ENCODE measurements at regions not wholly inside any gene's neighbourhood (a gene's known extent, or its start where the extent isn't known, plus 50 kb on each side); places are given as distances from the start of the nearest gene placed in this dataset.

DNA sequence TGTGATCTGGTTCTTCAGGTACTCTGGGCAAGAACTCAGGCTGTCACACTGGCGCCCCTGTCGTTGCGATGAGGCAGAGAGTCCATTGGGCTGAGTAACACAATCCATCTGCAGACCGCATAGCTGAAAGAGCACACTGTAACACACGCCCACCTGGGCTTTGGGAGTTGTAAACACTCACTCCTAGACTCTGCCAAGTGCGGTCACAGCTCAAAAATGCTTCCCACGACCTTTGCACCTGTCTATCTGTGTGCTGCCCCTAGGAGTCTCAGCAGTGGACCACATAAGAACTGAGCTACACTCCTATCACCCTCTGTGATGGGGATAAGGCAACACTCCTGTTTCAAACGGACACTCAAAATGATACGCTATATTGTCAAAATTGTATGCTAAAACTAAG is 2028.3 kb downstream of the PCDH7 start:
- Histone ChIP-seq H3K9me2 (ENCODE audit: insufficient read depth) (no peaks in the 10 kb centered on the region), H3K27ac (no peak overlapping the region), H3K27me3 (replicated peaks; ENCODE audit: insufficient read depth) (no peaks in the 10 kb centered on the region), H3K36me3 (ENCODE audit: low read depth) (no peaks in the 10 kb centered on the region), H3K9ac (no peak overlapping the region), H2AFZ (no peak overlapping the region), H3K4me2 (ENCODE audit: unreplicated experiment) (no peak overlapping the region), H4K20me1 (ENCODE audit: insufficient read depth) (no peaks in the 10 kb centered on the region), H3K4me3 (no peak overlapping the region), H3F3A (ENCODE audit: insufficient read depth) (no peaks in the 10 kb centered on the region), H3K79me2 (ENCODE audit: insufficient read depth) (no peaks in the 10 kb centered on the region), H3K4me1 (ENCODE audit: insufficient read depth) (no peaks in the 10 kb centered on the region), H3K9me3 (ENCODE audit: low read depth) (no peaks in the 10 kb centered on the region)
- no peak for DNase-seq
- 46 to 50% methylated on average over 9 of the region's 9 CpGs for WGBS, 2 experiments (ENCODE audit: low coverage in 1 of 2, low lambda C conversion rate in 2 of 2, missing lambda C conversion rate in 2 of 2)
- no peak for TF ChIP-seq EZH2 (IDR thresholded peaks at IDR 0.05; ENCODE audit: insufficient read depth, poor library complexity, severe bottlenecking)
- TF ChIP-seq EZH2phosphoT487 (IDR thresholded peaks at IDR 0.05; ENCODE audit: insufficient read depth, low read depth) = no peak
- in situ Hi-C loops (cut with MboI) = no loop called here

- no peak overlapping the region for H3K27ac ChIP-seq
- TF ChIP-seq EZH2phosphoT487 (IDR thresholded peaks at IDR 0.05; ENCODE audit: insufficient read depth, low read depth) (no peak), EZH2 (IDR thresholded peaks at IDR 0.05; ENCODE audit: insufficient read depth, poor library complexity, severe bottlenecking) (no peak)
- no peaks in the 10 kb centered on the region for H3K4me1 ChIP-seq (ENCODE audit: insufficient read depth)
- H3K9ac ChIP-seq = no peak overlapping the region
- WGBS, 2 experiments (ENCODE audit: low coverage in 1 of 2, low lambda C conversion rate in 2 of 2, missing lambda C conversion rate in 2 of 2) = 32 to 36% methylated on average over 4 of the region's 4 CpGs
- H3K4me2 ChIP-seq (ENCODE audit: unreplicated experiment) = no peak overlapping the region
- DNase-seq = no peak
- H3K27me3 ChIP-seq (replicated peaks; ENCODE audit: insufficient read depth) = no peaks in the 10 kb centered on the region
- in situ Hi-C loops (cut with MboI) = no loop called here
- no peak overlapping the region for H2AFZ ChIP-seq
- H3K9me2 ChIP-seq (ENCODE audit: insufficient read depth) = no peaks in the 10 kb centered on the region
- no peaks in the 10 kb centered on the region for H4K20me1 ChIP-seq (ENCODE audit: insufficient read depth)
- H3K4me3 ChIP-seq = no peak overlapping the region
- no peaks in the 10 kb centered on the region for H3K79me2 ChIP-seq (ENCODE audit: insufficient read depth)
- H3F3A ChIP-seq (ENCODE audit: insufficient read depth) = no peaks in the 10 kb centered on the region
- no peaks in the 10 kb centered on the region for H3K9me3 ChIP-seq (ENCODE audit: low read depth)
- no peaks in the 10 kb centered on the region for H3K36me3 ChIP-seq (ENCODE audit: low read depth)
Observed at GRCh38 chr4:32752962-32753361, 2032.8 kb downstream of the PCDH7 start.

DNA sequence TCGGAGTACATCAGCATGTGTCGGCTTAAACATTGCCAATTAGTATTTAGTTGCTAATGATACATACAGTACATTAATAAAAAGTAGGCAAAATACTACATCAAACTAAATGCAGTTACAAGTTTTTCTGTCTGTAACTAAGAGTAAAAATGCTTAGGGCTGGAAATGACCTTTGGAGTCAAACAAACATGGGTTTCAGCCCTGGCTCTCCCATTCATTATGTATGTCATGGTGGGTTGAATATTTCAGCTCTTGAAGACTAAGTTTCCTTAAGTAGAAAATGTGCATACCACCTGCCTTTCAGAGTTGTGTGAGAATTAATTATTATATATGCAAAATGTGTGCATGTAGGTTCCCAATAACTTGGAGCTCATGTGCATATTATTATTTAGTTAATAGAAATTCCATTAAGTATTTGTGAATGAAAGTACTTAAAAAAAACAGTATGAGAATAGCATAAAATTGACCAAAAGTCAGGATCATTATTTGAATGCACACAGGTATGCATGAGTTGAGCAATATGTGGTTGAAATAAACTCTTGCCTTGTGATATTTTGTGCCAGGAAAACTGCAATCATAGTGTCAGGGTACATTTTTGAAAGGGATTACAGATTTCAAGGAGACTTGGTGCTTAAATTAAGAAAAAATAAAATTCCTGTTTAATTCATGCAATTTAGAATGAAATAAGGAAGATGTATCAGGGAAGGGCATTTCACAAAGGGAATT is 2048.7 kb downstream of the PCDH7 start:
- H3K36me3 ChIP-seq (ENCODE audit: low read depth) = no peaks in the 10 kb centered on the region
- H3K9me3 ChIP-seq (ENCODE audit: low read depth) = no peaks in the 10 kb centered on the region
- H3K9me2 ChIP-seq (ENCODE audit: insufficient read depth) = no peaks in the 10 kb centered on the region
- TF ChIP-seq EZH2phosphoT487 (IDR thresholded peaks at IDR 0.05; ENCODE audit: insufficient read depth, low read depth) (no peak), EZH2 (IDR thresholded peaks at IDR 0.05; ENCODE audit: insufficient read depth, poor library complexity, severe bottlenecking) (no peak)
- no peak overlapping the region for H3K9ac ChIP-seq
- 45 to 59% methylated on average over 2 of the region's 2 CpGs for WGBS, 2 experiments (ENCODE audit: low coverage in 1 of 2, low lambda C conversion rate in 2 of 2, missing lambda C conversion rate in 2 of 2)
- H2AFZ ChIP-seq = no peak overlapping the region
- no peaks in the 10 kb centered on the region for H3K79me2 ChIP-seq (ENCODE audit: insufficient read depth)
- H4K20me1 ChIP-seq (ENCODE audit: insufficient read depth) = no peaks in the 10 kb centered on the region
- no peak for DNase-seq
- in situ Hi-C loops (cut with MboI) = no loop called here
- H3F3A ChIP-seq (ENCODE audit: insufficient read depth) = no peaks in the 10 kb centered on the region
- H3K27ac ChIP-seq = no peak overlapping the region
- no peak overlapping the region for H3K4me3 ChIP-seq
- no peaks in the 10 kb centered on the region for H3K4me1 ChIP-seq (ENCODE audit: insufficient read depth)
- no peak overlapping the region for H3K4me2 ChIP-seq (ENCODE audit: unreplicated experiment)
- no peaks in the 10 kb centered on the region for H3K27me3 ChIP-seq (replicated peaks; ENCODE audit: insufficient read depth)

DNA sequence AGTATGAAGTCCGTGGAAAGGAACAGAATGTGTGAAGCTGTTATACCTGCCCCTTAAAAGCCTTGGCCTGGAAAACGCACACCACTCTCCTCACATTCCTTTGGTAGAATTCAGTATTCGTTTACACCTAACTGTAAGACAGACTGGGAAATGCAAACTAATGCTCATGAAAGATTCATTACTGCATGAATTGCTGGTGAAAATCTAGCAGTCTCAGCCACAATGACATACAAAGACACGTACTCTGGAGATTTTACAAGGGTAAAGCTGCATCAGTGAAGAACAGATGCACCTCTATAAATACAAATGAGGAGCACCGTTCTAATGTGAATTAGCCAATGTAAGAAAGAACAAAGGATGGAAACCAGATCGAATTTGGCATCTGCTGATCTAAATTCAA is 2051.3 kb downstream of the PCDH7 start:
- Histone ChIP-seq H3K9me3 (ENCODE audit: low read depth) (no peaks in the 10 kb centered on the region), H3K27me3 (replicated peaks; ENCODE audit: insufficient read depth) (no peaks in the 10 kb centered on the region), H3K4me1 (ENCODE audit: insufficient read depth) (no peaks in the 10 kb centered on the region), H3K36me3 (ENCODE audit: low read depth) (no peaks in the 10 kb centered on the region), H3K79me2 (ENCODE audit: insufficient read depth) (no peaks in the 10 kb centered on the region), H3K27ac (no peak overlapping the region), H4K20me1 (ENCODE audit: insufficient read depth) (no peaks in the 10 kb centered on the region), H2AFZ (no peak overlapping the region), H3K9ac (no peak overlapping the region), H3F3A (ENCODE audit: insufficient read depth) (no peaks in the 10 kb centered on the region), H3K4me3 (no peak overlapping the region), H3K4me2 (ENCODE audit: unreplicated experiment) (no peak overlapping the region), H3K9me2 (ENCODE audit: insufficient read depth) (no peaks in the 10 kb centered on the region)
- TF ChIP-seq EZH2 (IDR thresholded peaks at IDR 0.05; ENCODE audit: insufficient read depth, poor library complexity, severe bottlenecking) = no peak
- DNase-seq = no peak
- 22 to 28% methylated on average over 6 of the region's 6 CpGs for WGBS, 2 experiments (ENCODE audit: low coverage in 1 of 2, low lambda C conversion rate in 2 of 2, missing lambda C conversion rate in 2 of 2)
- in situ Hi-C loops (cut with MboI) = no loop called here

GRCh38 chr4:32775049-32775448 is 2054.9 kb downstream of the PCDH7 start:
- no peaks in the 10 kb centered on the region for H3K9me2 ChIP-seq (ENCODE audit: insufficient read depth)

More at GRCh38 chr4:32775049-32775448, 2054.9 kb downstream of the PCDH7 start:
- Histone ChIP-seq H3K9me3 (ENCODE audit: low read depth) (no peaks in the 10 kb centered on the region), H2AFZ (no peak overlapping the region), H3K4me3 (no peak overlapping the region), H3K27ac (no peak overlapping the region), H3K79me2 (ENCODE audit: insufficient read depth) (no peaks in the 10 kb centered on the region), H3K36me3 (ENCODE audit: low read depth) (no peaks in the 10 kb centered on the region), H3K4me2 (ENCODE audit: unreplicated experiment) (no peak overlapping the region), H3K27me3 (replicated peaks; ENCODE audit: insufficient read depth) (no peaks in the 10 kb centered on the region), H3K9ac (no peak overlapping the region), H4K20me1 (ENCODE audit: insufficient read depth) (no peaks in the 10 kb centered on the region), H3F3A (ENCODE audit: insufficient read depth) (no peaks in the 10 kb centered on the region), H3K4me1 (ENCODE audit: insufficient read depth) (no peaks in the 10 kb centered on the region)
- no peak for DNase-seq
- WGBS, 2 experiments (ENCODE audit: low coverage in 1 of 2, low lambda C conversion rate in 2 of 2, missing lambda C conversion rate in 2 of 2) = 24 to 34% methylated on average over 5 of the region's 5 CpGs
- no peak for TF ChIP-seq EZH2phosphoT487 (IDR thresholded peaks at IDR 0.05; ENCODE audit: insufficient read depth, low read depth)
- in situ Hi-C loops (cut with MboI) = no loop called here
